C4-2B (cell line): ENCODE measurements at regions not wholly inside any gene's neighbourhood (a gene's known extent, or its start where the extent isn't known, plus 50 kb on each side); places are given as distances from the start of the nearest gene placed in this dataset.

Experiments
- H3K27ac ChIP-seq: fragments of 450-650 bp; 2 replicates; pipeline ENCODE4 v1.5.1; 2017
- ZFX ChIP-seq: fragments of 450-650 bp; IDR thresholded peaks from 2 replicates; pipeline ENCODE4 v1.6.1; 2017
- TF ChIP-seq, protein P1 (sequence below): fragments of 450-650 bp; conservative IDR thresholded peaks from 2 replicates; pipeline ENCODE4 v1.5.1; 2017; ENCODE audit warnings: mild to moderate bottlenecking

GRCh38 chr5:15374886-15375285 lies 125.1 kb upstream of the FBXL7 start:
- H3K27ac ChIP-seq = no peak overlapping the region
- TF ChIP-seq ZFX = no peak
- TF ChIP-seq, protein P1, sequence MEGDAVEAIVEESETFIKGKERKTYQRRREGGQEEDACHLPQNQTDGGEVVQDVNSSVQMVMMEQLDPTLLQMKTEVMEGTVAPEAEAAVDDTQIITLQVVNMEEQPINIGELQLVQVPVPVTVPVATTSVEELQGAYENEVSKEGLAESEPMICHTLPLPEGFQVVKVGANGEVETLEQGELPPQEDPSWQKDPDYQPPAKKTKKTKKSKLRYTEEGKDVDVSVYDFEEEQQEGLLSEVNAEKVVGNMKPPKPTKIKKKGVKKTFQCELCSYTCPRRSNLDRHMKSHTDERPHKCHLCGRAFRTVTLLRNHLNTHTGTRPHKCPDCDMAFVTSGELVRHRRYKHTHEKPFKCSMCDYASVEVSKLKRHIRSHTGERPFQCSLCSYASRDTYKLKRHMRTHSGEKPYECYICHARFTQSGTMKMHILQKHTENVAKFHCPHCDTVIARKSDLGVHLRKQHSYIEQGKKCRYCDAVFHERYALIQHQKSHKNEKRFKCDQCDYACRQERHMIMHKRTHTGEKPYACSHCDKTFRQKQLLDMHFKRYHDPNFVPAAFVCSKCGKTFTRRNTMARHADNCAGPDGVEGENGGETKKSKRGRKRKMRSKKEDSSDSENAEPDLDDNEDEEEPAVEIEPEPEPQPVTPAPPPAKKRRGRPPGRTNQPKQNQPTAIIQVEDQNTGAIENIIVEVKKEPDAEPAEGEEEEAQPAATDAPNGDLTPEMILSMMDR = no peak

DNA sequence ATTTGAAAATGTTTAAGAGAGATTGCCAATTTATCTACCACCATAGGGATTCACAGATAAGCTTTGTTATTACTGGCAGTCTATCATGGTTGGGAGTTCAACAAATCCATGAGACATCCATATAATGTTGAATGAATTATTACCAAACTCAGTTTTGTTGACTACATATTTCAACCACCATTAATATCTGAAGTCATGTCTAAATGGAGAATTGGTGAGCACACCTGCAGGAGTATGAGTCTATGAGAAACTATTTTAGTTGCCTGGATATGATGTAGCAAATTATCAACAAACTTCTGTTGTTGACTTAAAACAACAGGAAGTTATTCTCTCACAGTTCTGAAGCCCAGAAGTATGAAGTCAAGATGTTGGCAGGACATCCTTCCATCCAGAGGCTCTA lies 126.8 kb upstream of the FBXL7 start:
- TF ChIP-seq ZFX = no peak
- TF ChIP-seq, protein P1 = no peak
- H3K27ac ChIP-seq = no peak overlapping the region

GRCh38 chr5:15371184-15371583 lies 128.8 kb upstream of the FBXL7 start:
- TF ChIP-seq ZFX = no peak
- TF ChIP-seq, protein P1 = no peak
- no peak overlapping the region for H3K27ac ChIP-seq

DNA sequence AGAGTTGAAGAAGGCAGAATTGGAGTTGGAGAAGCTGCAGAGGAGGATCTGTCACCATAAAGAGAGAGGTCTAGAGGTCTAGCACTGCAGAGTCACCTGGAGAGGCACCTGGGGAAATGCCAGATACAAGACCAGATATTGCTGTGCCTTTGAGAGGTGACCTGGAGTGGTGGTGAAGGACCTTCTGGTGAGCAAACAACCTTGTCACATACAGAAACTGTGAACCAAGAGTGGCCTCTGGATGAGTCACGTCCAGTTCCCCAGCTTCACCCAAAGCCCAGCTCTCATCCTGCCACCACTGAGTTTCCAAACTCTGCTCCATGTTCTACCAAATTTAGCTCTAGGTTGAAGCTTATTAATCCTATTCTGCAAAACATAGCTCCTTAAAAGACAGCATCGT lies 131.1 kb upstream of the FBXL7 start:
- no peak overlapping the region for H3K27ac ChIP-seq
- TF ChIP-seq, protein P1 = no peak
- TF ChIP-seq ZFX = no peak

DNA sequence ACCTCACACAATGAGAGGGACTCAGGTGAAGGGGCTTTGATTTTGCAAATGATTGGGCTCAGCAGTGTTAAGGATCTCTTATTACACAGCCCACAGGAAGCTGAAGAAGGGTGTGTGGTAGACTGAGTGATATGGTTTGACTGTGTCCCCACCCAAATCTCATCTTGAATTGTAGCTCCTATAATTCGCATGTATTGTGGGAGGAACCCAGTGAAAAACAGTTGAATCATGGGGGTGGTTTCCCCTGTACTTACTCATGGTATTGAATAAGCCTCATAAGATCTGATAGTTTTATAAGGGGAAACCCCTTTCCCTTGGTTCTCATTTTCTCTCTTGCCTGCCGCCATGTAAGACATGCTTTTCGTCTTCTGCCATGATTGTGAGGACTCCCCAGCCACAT lies 132.5 kb upstream of the FBXL7 start:
- TF ChIP-seq ZFX = no peak
- no peak overlapping the region; the same call in 1 of the 2 replicates for H3K27ac ChIP-seq

GRCh38 chr5:15366676-15367391 lies 133.1 kb upstream of the FBXL7 start:
- TF ChIP-seq, protein P1 = no peak
- no peak for TF ChIP-seq ZFX
- no peak overlapping the region for H3K27ac ChIP-seq

DNA sequence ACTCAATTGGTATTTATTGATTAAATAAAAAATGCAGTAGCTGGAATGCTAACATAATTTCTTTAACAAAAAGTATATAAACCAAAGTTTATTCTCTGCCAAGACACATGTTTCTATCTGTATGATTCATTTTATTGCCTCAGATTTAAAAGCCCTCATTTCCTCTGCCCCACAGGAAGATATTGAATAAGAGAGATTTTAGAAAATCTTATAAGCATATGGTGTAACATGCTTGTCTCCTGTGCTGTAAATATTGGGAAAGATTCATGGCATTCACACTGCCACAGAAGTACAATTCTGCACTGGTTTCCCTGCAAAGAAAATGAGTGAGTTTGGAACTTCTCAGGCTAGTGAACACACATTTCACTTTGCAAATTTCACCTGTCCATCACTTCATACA lies 134.9 kb upstream of the FBXL7 start:
- no peak overlapping the region for H3K27ac ChIP-seq
- TF ChIP-seq, protein P1 = no peak
- no peak for TF ChIP-seq ZFX

GRCh38 chr5:15363601-15364000 lies 136.4 kb upstream of the FBXL7 start:
- no peak overlapping the region for H3K27ac ChIP-seq
- no peak for TF ChIP-seq ZFX
- TF ChIP-seq, protein P1 = no peak

- H3K27ac ChIP-seq = peak overlapping the region; percentile 89
Measured at GRCh38 chr5:15357092-15357453, 142.9 kb upstream of the FBXL7 start.

GRCh38 chr5:15356308-15357091 lies 143.5 kb upstream of the FBXL7 start:
- peak overlapping the region; percentile 89 for H3K27ac ChIP-seq
